BJ (cell line): ENCODE measurements at regions not wholly inside any gene's neighbourhood (a gene's known extent, or its start where the extent isn't known, plus 50 kb on each side); places are given as distances from the start of the nearest gene placed in this dataset.

ENCODE experiments used
- CTCF ChIA-PET: fragments of 350-600 bp; formaldehyde crosslinking; extraction: SDS; loops from one replicate; lab custom pipeline; 2021; ENCODE audit warnings: antibody characterized with exemption, inconsistent platforms; lab: Yijun Ruan, JAX
- POLR2A ChIA-PET: fragments of 300-600 bp; sonication (Branson Sonifier 250); formaldehyde crosslinking; extraction: SDS; loops from one replicate; lab custom pipeline; 2021; ENCODE audit warnings: antibody characterized with exemption; lab: Charles Lee
- DNase-seq: peaks from one replicate; pipeline ENCODE4 v3.0.0-alpha.2; 2011; ENCODE audit warnings: low read depth
- H3K27me3 ChIP-seq: 2 replicates; pipeline ENCODE4 v1.6.0; 2011; ENCODE audit warnings: low read length; ENCODE audit not compliant: control insufficient read depth, insufficient read depth
- H3K36me3 ChIP-seq: 2 replicates; pipeline ENCODE4 v1.5.1; 2011; ENCODE audit warnings: low read length; ENCODE audit not compliant: control insufficient read depth, insufficient read depth
- H3K4me3 ChIP-seq: 2 replicates; pipeline ENCODE4 v1.5.1; 2011; ENCODE audit warnings: low read depth, mild to moderate bottlenecking, control low read depth, low read length
- TF ChIP-seq, protein P1 (sequence below): IDR thresholded peaks from 2 replicates; pipeline ENCODE4 v1.5.1; 2011; ENCODE audit warnings: low read depth, mild to moderate bottlenecking, control low read depth, inconsistent platforms, low read length, moderate library complexity; ENCODE audit not compliant: insufficient read depth

DNA sequence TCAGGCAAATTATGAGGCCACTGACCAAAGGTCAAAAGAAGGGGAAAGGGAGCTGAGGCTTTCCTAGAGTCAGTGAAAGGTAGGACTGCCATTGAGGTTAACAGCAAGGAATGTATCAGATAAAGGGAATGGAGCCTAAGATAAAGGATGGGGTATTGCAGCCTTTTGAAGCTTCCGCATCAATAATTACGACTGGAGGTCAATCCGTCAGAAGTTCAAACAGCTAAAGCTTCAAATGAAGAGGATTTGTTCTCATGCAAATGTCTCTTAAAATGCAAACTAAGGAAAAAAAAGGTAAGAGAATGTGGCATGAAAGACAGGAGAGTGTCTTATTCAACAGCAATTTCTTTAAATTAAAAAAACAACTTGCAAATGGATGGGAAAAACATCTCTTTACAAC, 341.1 kb upstream of the RGMB start:
- H3K36me3 ChIP-seq = no peaks in the 10 kb centered on the region

DNA sequence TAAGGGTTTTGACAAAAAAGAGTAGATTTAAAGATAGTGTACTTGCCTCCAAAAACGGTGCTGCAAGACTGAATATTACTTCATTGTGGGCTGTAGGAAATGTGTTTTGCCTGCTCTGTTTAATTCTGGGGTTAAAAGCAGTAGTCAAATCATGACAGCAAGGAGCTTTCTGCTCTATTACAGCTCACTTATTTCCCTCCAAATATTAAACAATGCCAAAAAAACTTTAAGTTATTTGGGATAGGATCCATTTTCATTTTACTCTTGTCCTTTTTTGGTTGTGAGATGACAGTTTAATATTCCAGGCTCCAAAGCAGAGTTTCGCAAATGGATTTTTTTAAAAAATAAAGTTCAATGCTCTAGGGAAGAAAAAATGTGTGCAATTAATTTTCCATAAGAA, 340.4 kb upstream of the RGMB start:
- Histone ChIP-seq H3K36me3 (no peaks in the 10 kb centered on the region), H3K4me3 (no peak overlapping the region), H3K27me3 (no peaks in the 10 kb centered on the region)
- no peak for DNase-seq
- POLR2A ChIA-PET = no interaction called here
- CTCF ChIA-PET = interaction anchor here (5.3 kb wide), 1 partner anchor 335 kb away, joined by 27 read pairs; no protein-coding TSS in a partner anchor
- TF ChIP-seq, protein P1, sequence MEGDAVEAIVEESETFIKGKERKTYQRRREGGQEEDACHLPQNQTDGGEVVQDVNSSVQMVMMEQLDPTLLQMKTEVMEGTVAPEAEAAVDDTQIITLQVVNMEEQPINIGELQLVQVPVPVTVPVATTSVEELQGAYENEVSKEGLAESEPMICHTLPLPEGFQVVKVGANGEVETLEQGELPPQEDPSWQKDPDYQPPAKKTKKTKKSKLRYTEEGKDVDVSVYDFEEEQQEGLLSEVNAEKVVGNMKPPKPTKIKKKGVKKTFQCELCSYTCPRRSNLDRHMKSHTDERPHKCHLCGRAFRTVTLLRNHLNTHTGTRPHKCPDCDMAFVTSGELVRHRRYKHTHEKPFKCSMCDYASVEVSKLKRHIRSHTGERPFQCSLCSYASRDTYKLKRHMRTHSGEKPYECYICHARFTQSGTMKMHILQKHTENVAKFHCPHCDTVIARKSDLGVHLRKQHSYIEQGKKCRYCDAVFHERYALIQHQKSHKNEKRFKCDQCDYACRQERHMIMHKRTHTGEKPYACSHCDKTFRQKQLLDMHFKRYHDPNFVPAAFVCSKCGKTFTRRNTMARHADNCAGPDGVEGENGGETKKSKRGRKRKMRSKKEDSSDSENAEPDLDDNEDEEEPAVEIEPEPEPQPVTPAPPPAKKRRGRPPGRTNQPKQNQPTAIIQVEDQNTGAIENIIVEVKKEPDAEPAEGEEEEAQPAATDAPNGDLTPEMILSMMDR = no peak

More for the DNA sequence above, 341.1 kb upstream of the RGMB start:
- Histone ChIP-seq H3K4me3 (no peak overlapping the region), H3K27me3 (no peaks in the 10 kb centered on the region)
- ChIA-PET CTCF (interaction anchor here (1.3 to 5.3 kb wide), 2 partner anchors 336 to 339 kb away, joined by 4 to 27 read pairs; no protein-coding TSS in a partner anchor), POLR2A (no interaction called here)
- TF ChIP-seq, protein P1 = no peak
- DNase-seq = no peak

GRCh38 chr5:98433673-98434072, 339.8 kb upstream of the RGMB start:
- H3K27me3 ChIP-seq = no peaks in the 10 kb centered on the region
- TF ChIP-seq, protein P1 = no peak
- DNase-seq = no peak
- H3K36me3 ChIP-seq = no peaks in the 10 kb centered on the region
- no peak overlapping the region for H3K4me3 ChIP-seq
- ChIA-PET POLR2A (no interaction called here), CTCF (interaction anchor here (5.3 kb wide), 1 partner anchor 335 kb away, joined by 27 read pairs; no protein-coding TSS in a partner anchor)

- CTCF ChIA-PET = no interaction called here
Observed at GRCh38 chr5:98436667-98437066, 336.8 kb upstream of the RGMB start.

GRCh38 chr5:98442448-98442847, 331.0 kb upstream of the RGMB start:
- ChIA-PET POLR2A (no interaction called here), CTCF (no interaction called here)
- TF ChIP-seq, protein P1 = no peak
- Histone ChIP-seq H3K27me3 (no peaks in the 10 kb centered on the region), H3K4me3 (no peak overlapping the region), H3K36me3 (no peaks in the 10 kb centered on the region)
- DNase-seq = no peak

More at GRCh38 chr5:98436667-98437066, 336.8 kb upstream of the RGMB start:
- DNase-seq = no peak
- TF ChIP-seq, protein P1 = no peak
- Histone ChIP-seq H3K36me3 (no peaks in the 10 kb centered on the region), H3K4me3 (no peak overlapping the region), H3K27me3 (no peaks in the 10 kb centered on the region)
- POLR2A ChIA-PET = no interaction called here
